ENCODE measurements at regions not wholly inside any gene's neighbourhood (a gene's known extent, or its start where the extent isn't known, plus 50 kb on each side); places are given as distances from the start of the nearest gene placed in this dataset.

DNA sequence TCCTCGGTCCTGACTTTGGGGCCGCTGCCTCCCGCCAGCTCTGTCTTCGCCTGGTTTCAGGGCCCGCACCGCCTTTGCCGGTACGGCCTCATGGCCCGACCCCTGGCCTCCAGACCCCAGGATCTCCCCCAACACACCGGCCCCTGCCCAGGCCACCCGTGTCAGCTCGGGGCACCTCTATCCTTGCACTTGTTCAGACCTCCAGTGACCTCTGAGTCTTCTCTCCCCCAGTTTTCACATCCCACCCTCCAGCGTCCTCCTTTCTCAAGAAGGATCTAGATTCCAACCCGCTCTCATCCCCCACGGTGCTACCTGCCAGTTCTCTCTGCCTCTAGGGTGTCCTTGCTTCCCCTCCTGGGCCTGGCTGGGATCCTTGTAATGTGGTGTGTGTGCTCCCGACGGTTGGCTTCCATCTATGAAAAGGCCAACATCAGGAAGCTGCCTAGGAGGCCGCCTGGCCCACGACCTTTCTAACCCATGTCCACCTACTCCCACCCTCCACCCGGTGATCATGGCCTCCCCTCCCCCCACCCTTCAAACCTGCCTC, 61.1 kb downstream of the SPATA31C2 start:
- Histone ChIP-seq H3K27ac (no peak overlapping the region), H3K27me3 (peaks cover 63% of the 10 kb centered on the region), H3K9me3 (no peaks in the 10 kb centered on the region), H3K36me3 (no peaks in the 10 kb centered on the region), H3K4me3 (ENCODE audit: low read depth in 1 of 2, low read length in 1 of 2) (peak overlapping the region in 1 of 2 experiments; percentile 20), H3K4me1 (ENCODE audit: control insufficient read depth in 1 of 2, insufficient read depth in 1 of 2, low read depth in 1 of 2, low read length in 1 of 2) (peaks cover 5 to 11% of the 10 kb centered on the region in 2 experiments)
- TF ChIP-seq, protein P1, sequence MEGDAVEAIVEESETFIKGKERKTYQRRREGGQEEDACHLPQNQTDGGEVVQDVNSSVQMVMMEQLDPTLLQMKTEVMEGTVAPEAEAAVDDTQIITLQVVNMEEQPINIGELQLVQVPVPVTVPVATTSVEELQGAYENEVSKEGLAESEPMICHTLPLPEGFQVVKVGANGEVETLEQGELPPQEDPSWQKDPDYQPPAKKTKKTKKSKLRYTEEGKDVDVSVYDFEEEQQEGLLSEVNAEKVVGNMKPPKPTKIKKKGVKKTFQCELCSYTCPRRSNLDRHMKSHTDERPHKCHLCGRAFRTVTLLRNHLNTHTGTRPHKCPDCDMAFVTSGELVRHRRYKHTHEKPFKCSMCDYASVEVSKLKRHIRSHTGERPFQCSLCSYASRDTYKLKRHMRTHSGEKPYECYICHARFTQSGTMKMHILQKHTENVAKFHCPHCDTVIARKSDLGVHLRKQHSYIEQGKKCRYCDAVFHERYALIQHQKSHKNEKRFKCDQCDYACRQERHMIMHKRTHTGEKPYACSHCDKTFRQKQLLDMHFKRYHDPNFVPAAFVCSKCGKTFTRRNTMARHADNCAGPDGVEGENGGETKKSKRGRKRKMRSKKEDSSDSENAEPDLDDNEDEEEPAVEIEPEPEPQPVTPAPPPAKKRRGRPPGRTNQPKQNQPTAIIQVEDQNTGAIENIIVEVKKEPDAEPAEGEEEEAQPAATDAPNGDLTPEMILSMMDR (IDR thresholded peaks at IDR 0.05) = no peak

DNA sequence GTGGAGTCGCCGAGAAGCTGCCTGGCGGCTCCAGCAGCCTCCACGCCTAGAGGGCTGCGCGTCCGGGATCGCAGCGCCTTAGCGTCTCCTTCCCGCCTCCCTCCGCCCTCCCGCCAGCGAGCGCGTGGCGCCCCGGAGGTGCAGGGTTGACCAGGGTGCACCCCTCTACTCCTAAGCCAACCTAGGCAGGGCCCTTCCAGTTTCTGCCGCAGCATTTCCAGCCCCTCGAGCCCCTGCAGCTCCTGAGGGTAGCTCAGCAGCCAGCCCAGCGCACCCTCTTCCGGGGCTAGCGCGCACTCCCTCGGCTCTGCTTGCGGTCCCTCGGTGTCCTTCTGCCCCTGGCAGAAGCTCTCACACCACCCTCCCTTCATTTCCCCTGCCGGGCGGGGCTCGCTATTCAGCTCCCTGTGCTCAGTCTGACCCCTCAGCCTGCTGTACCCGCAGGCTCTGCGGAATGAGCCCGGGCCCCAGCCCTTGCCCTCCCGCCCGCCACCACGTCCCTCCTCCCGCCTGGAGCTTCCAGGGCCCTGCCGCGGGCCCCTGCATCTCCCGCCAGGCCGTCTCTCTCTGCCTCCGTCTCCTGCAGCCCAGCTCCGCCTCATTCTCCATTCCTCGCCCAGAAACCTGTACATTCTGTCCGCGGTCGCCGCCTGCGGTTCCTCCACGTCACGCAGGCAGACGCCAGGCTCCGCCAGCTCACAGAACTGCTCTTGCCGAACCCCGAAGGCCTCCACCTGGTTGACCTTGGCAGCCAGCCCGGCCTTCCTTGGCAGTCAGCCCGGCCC, 61.8 kb downstream of the SPATA31C2 start:
- H3K27ac ChIP-seq = no peak overlapping the region
- H3K4me3 ChIP-seq (ENCODE audit: low read depth in 1 of 2, low read length in 1 of 2) = peak overlapping the region in 1 of 2 experiments; percentile 20
- TF ChIP-seq, protein P1 (IDR thresholded peaks at IDR 0.05) = no peak

DNA sequence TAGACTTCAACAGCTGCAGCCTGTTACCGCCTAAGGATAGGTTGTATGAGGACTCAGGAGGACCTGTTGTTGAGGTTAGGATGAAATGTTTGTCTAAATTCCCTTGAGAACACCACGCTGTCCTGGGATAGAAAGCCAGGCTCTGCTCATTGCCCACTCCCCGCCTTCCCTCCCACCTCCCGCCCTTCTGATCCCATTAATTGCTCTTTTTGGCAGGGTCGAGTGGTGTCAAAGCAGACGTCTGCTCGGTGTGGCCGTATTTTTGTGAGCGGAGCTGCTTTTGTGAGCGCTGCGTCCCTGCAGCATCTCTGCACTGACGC, 62.3 kb downstream of the SPATA31C2 start:
- peaks cover 5 to 11% of the 10 kb centered on the region in 2 experiments for H3K4me1 ChIP-seq (ENCODE audit: control insufficient read depth in 1 of 2, insufficient read depth in 1 of 2, low read depth in 1 of 2, low read length in 1 of 2)
- peak overlapping the region in 1 of 2 experiments; percentile 20 for H3K4me3 ChIP-seq (ENCODE audit: low read depth in 1 of 2, low read length in 1 of 2)
- H3K36me3 ChIP-seq = no peaks in the 10 kb centered on the region
- H3K27me3 ChIP-seq = peaks cover 63% of the 10 kb centered on the region
- TF ChIP-seq, protein P1 (IDR thresholded peaks at IDR 0.05) = no peak
- no peak overlapping the region for H3K27ac ChIP-seq
- no peaks in the 10 kb centered on the region for H3K9me3 ChIP-seq

More for the DNA sequence above, 61.8 kb downstream of the SPATA31C2 start:
- no peaks in the 10 kb centered on the region for H3K9me3 ChIP-seq
- peaks cover 5 to 11% of the 10 kb centered on the region in 2 experiments for H3K4me1 ChIP-seq (ENCODE audit: control insufficient read depth in 1 of 2, insufficient read depth in 1 of 2, low read depth in 1 of 2, low read length in 1 of 2)
- no peaks in the 10 kb centered on the region for H3K36me3 ChIP-seq
- H3K27me3 ChIP-seq = peaks cover 63% of the 10 kb centered on the region

DNA sequence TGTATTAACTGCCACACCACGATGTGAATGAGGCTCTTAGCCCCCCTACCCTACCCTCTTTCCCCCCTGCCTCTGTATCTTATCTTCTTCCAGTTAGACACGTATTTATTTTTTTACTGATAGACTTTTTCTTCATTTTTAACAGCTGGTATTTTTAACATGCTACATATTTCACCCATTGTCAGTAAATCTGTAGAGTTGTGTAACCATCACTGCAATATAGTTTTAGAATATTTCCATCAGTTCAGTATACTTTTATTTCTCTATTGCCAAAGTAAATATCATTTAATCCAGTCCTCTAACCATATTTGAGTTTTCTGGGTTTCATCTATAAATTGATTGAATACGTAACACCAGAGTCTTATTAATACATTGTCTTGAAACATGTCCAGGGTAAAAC, 62.8 kb downstream of the SPATA31C2 start:
- no peak overlapping the region for H3K4me3 ChIP-seq (ENCODE audit: low read depth in 1 of 2, low read length in 1 of 2)
- peaks cover 63% of the 10 kb centered on the region for H3K27me3 ChIP-seq
- TF ChIP-seq, protein P1 (IDR thresholded peaks at IDR 0.05) = no peak

DNA sequence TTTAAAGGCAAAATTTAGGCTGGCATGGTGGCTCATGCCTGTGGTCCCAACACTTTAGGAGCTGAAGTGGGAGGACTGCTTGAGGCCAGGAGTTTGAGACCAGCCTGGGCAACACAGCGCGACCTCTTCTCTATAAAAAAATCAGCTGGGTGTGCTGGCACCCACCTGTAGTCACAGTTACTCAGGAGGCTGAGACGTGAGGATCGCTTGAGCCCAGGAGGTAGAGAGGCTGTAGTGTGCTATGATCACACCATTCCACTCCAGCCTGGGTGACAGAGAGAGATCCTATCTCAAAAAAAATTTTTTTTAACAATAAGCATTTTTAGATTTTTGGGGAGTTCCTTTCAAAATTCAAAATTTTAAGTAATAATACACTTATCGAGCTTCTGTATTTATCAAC, 63.3 kb downstream of the SPATA31C2 start:
- TF ChIP-seq, protein P1 (IDR thresholded peaks at IDR 0.05) = no peak
- H3K27me3 ChIP-seq = peaks cover 63% of the 10 kb centered on the region

More for the DNA sequence above, 62.8 kb downstream of the SPATA31C2 start:
- Histone ChIP-seq H3K36me3 (no peaks in the 10 kb centered on the region), H3K4me1 (ENCODE audit: control insufficient read depth in 1 of 2, insufficient read depth in 1 of 2, low read depth in 1 of 2, low read length in 1 of 2) (peaks cover 5 to 11% of the 10 kb centered on the region in 2 experiments), H3K9me3 (no peaks in the 10 kb centered on the region), H3K27ac (no peak overlapping the region)

More for the DNA sequence above, 63.3 kb downstream of the SPATA31C2 start:
- no peak overlapping the region for H3K4me3 ChIP-seq (ENCODE audit: low read depth in 1 of 2, low read length in 1 of 2)
- H3K27ac ChIP-seq = no peak overlapping the region
- H3K9me3 ChIP-seq = no peaks in the 10 kb centered on the region
- peaks cover 5 to 11% of the 10 kb centered on the region in 2 experiments for H3K4me1 ChIP-seq (ENCODE audit: control insufficient read depth in 1 of 2, insufficient read depth in 1 of 2, low read depth in 1 of 2, low read length in 1 of 2)
- no peaks in the 10 kb centered on the region for H3K36me3 ChIP-seq
